ENCODE measurements at regions not wholly inside any gene's neighbourhood (a gene's known extent, or its start where the extent isn't known, plus 50 kb on each side); places are given as distances from the start of the nearest gene placed in this dataset.

- no peaks in the 10 kb centered on the region for H3K79me2 ChIP-seq (ENCODE audit: control insufficient read depth, insufficient read depth, low read length)
- SMC1A ChIA-PET (ENCODE audit: uncharacterized antibody, unreplicated experiment): no interaction called here
- H3K4me1 ChIP-seq (ENCODE audit: control insufficient read depth, insufficient read depth, low read length): no peaks in the 10 kb centered on the region
- no peaks in the 10 kb centered on the region for H3K36me3 ChIP-seq (ENCODE audit: control insufficient read depth in 2 of 2, insufficient read depth in 2 of 2, low read length in 1 of 2)
- CTCF ChIA-PET: no interaction called here
- H3K9ac ChIP-seq (ENCODE audit: control insufficient read depth, insufficient read depth, low read length): no peak overlapping the region
- ATAC-seq: no peak
- RAD21 ChIA-PET (ENCODE audit: unreplicated experiment): no interaction called here
- BruUV-seq (replicated peaks): no TSS peak
- no peak overlapping the region for H3K4me2 ChIP-seq (ENCODE audit: control insufficient read depth, insufficient read depth)
- no peak overlapping the region for H3K4me3 ChIP-seq
- no peaks in the 10 kb centered on the region for H3K27me3 ChIP-seq (replicated peaks in 1 of 2; ENCODE audit: control insufficient read depth in 2 of 2, insufficient read depth in 2 of 2, low read length in 1 of 2)
- H3K9me3 ChIP-seq (replicated peaks; ENCODE audit: control insufficient read depth, insufficient read depth, low read length): no peaks in the 10 kb centered on the region
- H2AFZ ChIP-seq (ENCODE audit: control insufficient read depth, low read depth, low read length): no peak overlapping the region
- FAIRE-seq: no peak
- no peak for DNase-seq (ENCODE audit: low read depth, low spot score)
- 0% methylated on average over 2 of the region's 2 CpGs for WGBS (ENCODE audit: insufficient coverage, insufficient replicate concordance, low lambda C conversion rate, missing lambda C conversion rate)
- no peak overlapping the region for H3K27ac ChIP-seq (ENCODE audit: control insufficient read depth, insufficient read depth)
- no peaks in the 10 kb centered on the region for H4K20me1 ChIP-seq (ENCODE audit: control insufficient read depth, insufficient read depth)
- intact Hi-C loops (cut with micrococcal nuclease; ENCODE audit: unreplicated experiment) (no loop called here), in situ Hi-C loops (cut with MboI) (no loop called here)
- POLR2A ChIA-PET: no interaction called here
- TF ChIP-seq RBBP5 (conservative IDR thresholded peaks at IDR 0.05): no peak
- TF ChIP-seq POLR2A (IDR thresholded peaks at IDR 0.05; ENCODE audit: low read depth, low read length): no peak
- no peak for TF ChIP-seq SMARCA5 (IDR thresholded peaks at IDR 0.05)
- TF ChIP-seq EZH2 (IDR thresholded peaks at IDR 0.05; ENCODE audit: borderline replicate concordance, control insufficient read depth, low read depth, low read length): no peak
- TF ChIP-seq CUX1 (IDR thresholded peaks at IDR 0.05; ENCODE audit: insufficient replicate concordance, low read depth, low read length): no peak
- no peak for TF ChIP-seq FOXM1 (IDR thresholded peaks at IDR 0.05; ENCODE audit: low read depth, low read length)
- TF ChIP-seq SREBF2 (IDR thresholded peaks at IDR 0.05; ENCODE audit: low read length): no peak
- TF ChIP-seq ZNF217 (IDR thresholded peaks at IDR 0.05): no peak
- TF ChIP-seq ATF2 (IDR thresholded peaks at IDR 0.05; ENCODE audit: low read length): no peak
- TF ChIP-seq CREB1 (IDR thresholded peaks at IDR 0.05; ENCODE audit: low read depth): no peak
- no peak for TF ChIP-seq IRF4 (IDR thresholded peaks at IDR 0.05; ENCODE audit: low read depth, low read length)
- no peak for TF ChIP-seq ZBTB40 (IDR thresholded peaks at IDR 0.05; ENCODE audit: borderline replicate concordance)
- no peak for TF ChIP-seq ZSCAN29 (IDR thresholded peaks at IDR 0.05)
- no peak for TF ChIP-seq YBX1 (IDR thresholded peaks at IDR 0.05)
- TF ChIP-seq TBL1XR1 (IDR thresholded peaks at IDR 0.05; ENCODE audit: low read depth, low read length): no peak
- no peak for TF ChIP-seq CBX5 (IDR thresholded peaks at IDR 0.05; ENCODE audit: low read depth)
- TF ChIP-seq MYC (IDR thresholded peaks at IDR 0.05; ENCODE audit: insufficient read depth, insufficient read length, insufficient replicate concordance, low read length, severe bottlenecking): no peak
- no peak for TF ChIP-seq SRF (IDR thresholded peaks at IDR 0.05; ENCODE audit: low read depth in 2 of 2, low read length in 2 of 2)
Measured at GRCh38 chr4:97104006-97104405, 1039.3 kb downstream of the STPG2 start.

Measured in GM12878 (cell line).